Activated CD4-positive, alpha-beta T cell treated with anti-CD3 and anti-CD28 coated beads, Interleukin-2, amount 50 U/mL, for 24 hours (primary cell): ENCODE measurements at regions not wholly inside any gene's neighbourhood (a gene's known extent, or its start where the extent isn't known, plus 50 kb on each side); places are given as distances from the start of the nearest gene placed in this dataset.

ENCODE experiments used
- DNase-seq, 2 donors: peaks; one replicate each; pipeline ENCODE4 v3.0.0-alpha.2; 2020; ENCODE audit warnings: low read depth in 1 of 2, low spot score in 1 of 2

GRCh38 chr4:14812101-14812500, 190.2 kb upstream of the CPEB2 start:
- DNase-seq: no peak

DNA sequence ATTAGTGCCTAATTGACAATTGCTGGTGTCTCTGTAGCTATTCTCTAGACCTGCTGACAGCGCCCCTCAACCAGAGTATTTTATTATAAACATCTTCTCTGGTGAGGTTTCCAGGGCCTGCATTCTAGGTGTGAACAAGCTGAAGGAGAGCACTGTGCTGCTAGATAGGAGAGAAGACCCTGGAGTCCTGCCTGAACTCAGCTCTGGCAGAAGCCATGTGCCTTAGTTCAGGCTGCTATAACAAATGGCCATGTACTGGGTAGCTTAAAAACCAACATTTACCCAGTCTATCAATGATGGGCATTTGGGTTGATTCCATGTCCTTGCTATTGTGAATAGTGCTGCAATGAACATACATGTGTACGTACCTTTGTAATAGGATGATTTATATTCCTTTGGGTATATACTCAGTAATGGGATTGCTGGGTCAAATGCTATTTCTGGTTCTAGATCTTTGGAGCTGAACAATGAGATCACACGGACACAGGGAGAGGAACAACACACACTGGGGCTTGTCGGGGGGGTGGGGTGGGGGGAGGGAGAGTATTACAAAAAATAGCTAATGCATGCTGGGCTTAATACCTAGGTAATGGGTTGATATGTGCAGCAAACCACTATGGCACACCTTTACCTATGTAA, 185.5 kb upstream of the CPEB2 start:
- no peak for DNase-seq

DNA sequence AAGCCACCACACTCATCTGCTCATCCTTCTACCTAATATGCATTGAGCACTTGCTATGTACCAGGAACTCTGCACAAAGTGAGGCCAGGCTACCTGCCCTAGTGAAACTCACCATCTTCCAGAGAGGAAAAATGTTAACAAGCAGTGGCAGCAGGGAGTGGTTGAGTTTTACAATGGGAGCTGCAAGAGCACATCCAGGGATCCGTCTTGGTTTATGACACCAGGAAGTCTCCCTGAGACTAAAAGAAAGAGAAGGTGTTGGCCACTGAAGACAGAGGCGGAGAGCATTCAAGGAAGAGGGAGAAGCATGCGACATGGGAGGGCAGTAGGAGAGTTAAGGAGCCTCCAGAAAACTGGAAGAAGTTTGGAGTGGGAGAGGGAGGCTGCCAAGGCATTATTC, 178.1 kb upstream of the CPEB2 start:
- DNase-seq: no peak

- no peak for DNase-seq
Observed at GRCh38 chr4:14827111-14827510, 175.2 kb upstream of the CPEB2 start.

GRCh38 chr4:14829795-14830194, 172.5 kb upstream of the CPEB2 start:
- DNase-seq: no peak

- no peak for DNase-seq
Observed at GRCh38 chr4:14831416-14831815, 170.9 kb upstream of the CPEB2 start.

- no peak for DNase-seq
Observed at GRCh38 chr4:14833053-14833452, 169.2 kb upstream of the CPEB2 start.

DNA sequence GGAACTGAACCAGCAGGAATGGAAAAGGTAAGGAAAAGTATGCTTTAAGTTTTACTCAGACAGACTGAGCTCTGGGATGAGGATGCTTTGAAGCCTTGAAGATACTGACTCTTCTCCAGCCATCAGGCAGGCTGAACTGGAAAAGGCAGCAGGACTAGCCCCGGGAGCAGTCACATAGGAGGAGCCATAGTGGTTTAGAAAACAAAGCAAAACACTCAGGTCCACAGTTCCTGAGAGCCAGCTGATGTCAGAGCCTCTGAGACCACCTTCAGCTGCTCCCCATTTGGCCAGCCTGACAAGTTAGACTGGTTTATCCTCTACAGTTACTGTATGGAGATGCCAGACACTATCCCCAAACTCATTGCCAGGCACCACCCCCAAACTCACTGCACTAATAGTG, 167.9 kb upstream of the CPEB2 start:
- no peak for DNase-seq

DNA sequence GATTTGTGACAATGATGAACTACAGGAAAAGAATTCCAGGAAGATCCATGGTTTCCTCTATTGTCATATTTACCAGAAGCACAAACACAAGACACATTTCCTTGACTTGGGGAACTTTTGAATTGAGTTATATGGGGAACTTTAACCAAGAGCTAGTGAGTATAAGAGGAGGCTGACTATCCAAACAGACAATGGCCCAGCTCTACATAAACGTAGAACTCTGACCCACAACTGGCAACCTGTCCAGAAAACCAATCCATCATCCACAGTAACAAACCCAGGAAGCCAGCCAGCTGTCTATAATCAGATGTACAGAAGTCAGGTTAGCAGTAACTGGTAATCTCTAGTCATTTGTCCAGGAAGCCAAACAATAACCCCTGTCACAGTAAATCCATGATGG, 167.0 kb upstream of the CPEB2 start:
- DNase-seq: no peak

- no peak for DNase-seq
Observed at GRCh38 chr4:14835708-14836425, 166.4 kb upstream of the CPEB2 start.

DNA sequence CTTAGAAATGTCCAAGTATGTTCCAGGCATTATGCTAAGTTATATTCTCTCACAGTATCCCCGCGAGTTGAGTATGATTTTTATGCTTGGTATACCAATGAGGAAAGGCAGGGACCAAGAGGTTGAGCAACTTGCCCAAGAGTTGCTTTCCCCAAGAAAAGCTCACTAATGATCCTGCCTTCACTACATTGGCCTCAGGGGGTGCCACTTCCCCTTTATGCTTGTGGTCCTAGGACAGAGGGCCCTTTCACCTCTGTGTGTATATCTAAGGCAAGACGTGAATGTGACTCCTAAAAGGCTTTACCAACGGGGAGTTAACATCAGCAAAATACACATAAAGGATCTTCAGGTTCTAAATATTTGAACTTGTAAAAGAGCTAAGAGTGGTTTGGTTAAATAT, 164.4 kb upstream of the CPEB2 start:
- DNase-seq: no peak

DNA sequence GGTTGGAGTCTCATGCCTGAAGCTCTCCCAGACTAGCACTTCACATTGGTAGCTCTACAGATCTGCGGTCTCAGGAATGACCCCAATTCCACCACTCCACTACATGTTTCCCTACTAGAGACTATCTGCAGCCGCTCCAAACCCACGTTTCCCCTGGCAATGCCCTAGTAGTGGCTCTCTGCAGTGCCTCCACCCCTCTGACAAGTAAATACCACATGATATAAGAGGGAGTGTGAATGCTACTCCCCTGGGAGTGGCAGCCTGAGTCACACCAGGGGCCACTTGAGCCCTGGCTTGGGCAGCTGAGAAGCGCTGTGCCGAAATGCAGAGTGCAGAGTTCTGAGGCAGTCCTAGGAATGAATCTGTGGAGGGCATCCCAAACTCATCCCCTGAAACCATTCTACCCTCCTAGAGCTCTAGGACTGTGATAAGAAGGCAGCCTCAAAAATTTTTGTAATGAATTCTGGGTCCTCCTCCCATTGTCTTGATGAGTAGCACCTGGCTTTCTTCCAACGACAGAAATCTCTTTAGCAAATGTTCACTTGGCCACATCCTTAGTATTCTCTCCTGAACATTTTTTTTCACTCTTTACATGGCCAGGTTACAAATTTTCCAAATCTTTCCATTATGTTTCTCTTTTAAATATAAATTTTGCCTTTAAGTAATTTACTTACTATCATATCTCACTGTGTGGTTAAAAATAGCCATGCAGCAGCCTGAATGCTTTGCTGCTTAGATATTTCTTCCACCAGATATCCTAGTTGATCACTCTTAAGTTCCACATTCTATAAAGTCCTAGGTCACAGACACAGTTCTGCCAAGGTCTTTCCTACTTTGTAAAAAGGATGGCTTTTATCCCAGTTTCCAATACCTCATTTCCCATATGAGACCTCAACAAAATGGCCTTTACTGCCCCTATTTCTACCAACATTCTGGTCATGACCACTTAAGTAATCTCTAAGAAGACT, 160.2 kb upstream of the CPEB2 start:
- no peak for DNase-seq

DNA sequence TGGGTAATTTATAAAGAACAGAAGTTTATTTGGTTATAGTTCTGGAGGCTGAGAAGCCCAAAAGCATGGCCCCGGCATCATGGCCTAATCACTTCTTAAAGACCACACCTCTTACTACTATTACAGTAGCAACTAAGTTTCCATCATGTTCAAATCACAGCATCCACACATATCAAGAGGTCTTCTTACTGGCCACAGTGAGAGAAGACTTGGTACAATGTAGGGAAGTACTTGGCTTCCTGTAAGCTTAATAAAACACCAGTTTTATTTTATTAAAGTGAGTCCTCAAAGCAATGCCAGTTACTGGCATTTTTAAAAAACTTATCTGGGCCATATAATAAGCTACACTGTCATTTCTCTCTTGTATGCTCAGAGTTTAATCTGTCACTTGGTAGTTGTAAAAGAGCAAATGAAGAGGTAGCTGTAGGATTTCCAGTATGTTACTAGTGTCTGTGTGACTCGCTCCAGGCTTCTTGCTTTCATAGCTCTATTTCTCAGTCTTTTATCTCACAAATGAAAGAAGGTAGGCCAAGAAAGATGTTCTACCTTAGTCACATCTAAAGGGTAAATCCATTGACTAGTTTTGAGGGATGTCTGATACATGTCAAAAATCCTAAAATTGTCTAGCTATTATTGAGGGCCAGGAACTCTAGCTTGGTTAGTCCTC, 159.2 kb upstream of the CPEB2 start:
- DNase-seq: no peak

- no peak for DNase-seq
Observed at GRCh38 chr4:14844061-14844460, 158.2 kb upstream of the CPEB2 start.

GRCh38 chr4:14848229-14848628, 154.1 kb upstream of the CPEB2 start:
- DNase-seq: no peak

DNA sequence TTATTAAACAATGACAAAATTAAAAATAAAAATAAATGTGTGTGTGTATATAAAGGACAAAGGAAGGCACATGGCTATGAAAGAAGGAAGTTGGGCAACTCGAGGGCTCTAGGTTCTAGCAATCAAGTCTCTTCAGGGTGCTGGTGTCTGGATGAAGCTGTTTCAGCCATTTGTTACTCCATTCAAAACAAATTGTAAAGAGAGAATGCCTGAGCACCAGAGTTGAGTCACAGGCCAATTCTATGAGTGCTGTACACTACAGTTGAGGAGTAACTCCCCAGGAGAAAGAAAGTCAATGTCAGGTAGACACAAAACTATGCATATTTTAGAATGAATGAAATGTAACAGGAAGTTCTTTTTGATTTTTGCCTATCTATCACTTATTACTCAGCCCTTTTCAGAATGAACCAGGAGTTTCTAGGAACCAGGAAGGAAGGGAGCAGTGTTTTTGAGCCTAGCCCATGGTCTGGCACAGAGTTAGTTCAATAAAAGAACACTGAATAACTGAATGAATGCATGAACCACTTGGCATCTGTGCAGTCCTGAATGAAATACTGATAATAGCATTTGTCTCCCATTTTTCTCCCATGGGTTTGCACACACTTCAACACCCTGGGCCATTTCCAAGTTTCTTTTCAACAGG, 151.7 kb upstream of the CPEB2 start:
- DNase-seq: no peak

DNA sequence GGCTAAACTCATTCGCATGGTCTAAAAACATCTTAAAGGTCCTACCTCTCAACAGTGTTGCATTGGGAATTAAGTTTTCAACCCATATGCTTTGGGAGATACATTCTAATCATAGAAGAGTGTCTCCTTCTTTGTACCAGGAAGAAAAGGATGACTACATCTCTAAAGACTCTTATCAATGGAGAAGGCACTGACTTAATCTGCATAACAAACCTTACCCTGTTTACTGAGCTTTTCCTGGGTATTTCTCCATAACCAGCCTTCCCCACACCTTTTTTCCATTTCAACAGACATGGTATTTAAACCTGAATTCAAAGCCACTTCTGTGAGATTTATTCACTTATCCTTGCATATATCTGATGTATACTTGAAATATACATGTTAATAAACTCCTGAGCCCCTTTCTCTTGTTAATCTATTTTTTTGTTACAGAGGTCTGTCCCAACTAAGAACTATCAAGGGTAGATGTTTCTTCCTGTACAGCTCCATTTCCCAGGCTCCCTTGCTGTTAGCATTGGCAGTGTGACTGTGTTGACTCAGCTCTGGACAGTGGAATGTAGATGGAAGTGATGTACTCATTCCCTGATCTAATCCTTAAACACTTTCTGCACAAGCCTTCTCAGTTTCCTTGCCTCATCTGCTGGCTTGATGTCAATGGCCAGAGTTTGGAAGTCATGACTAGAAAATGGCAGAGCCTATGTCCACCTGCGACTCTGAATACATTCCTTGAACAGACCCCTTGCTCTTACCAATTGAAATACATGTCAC, 148.9 kb upstream of the CPEB2 start:
- no peak for DNase-seq

DNA sequence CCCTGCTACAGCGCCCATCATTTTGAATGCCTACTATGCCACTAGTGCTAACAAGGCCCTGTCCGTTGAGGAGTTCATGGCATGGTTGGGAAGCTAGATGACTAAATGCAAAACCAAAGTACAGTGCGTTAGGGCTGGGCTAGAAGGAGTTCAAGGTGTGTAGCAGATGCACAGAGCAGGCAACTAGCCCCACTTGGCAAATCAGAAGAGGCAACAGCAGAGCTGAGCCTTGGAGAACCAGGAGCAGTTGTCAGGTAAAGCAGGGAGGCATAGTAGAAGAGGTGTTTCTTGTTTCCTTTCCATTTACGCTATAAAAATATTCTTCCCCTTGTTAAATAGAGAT, 146.6 kb upstream of the CPEB2 start:
- DNase-seq: no peak

DNA sequence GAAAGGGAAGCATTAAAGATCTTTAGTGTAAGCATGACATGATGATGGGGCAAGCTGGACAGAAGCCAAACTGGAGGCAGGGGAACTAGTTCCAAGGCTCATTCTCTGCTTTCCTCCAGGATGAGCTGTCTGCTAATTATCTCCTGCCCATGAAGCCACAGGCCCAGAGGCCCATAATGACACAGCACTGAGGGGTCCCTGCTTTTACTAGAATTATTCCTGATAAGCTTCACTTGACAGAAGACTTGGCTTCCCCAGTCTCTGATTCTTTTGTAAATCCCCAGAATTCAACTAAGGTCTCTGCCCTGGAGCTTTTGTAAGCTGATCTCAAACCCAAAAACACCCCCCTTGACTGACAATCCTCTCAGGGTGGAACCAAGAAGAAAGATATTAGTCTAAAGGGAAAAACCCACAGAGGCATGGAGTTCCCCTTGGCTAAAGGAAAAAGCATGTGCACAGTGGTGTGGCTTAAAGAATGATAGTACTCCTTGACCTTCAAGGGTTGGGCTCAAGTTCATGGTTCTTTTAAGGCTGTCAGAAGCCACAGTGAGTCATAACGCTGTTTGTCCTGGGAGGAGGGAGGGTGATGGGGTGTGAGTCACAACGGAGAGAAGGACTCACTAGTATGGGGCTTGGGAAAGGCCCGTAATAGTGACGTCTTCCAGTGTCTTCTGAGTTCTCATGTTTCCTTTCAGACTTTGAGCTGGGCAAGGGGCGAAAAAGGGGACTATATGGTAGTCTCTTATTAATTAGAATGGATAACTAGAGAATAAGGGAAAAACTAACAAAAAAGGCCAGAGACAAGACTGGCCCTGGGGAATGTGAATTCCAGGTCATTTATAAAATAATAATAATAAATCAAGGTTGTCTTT, 146.0 kb upstream of the CPEB2 start:
- DNase-seq: peak; percentile 3 to 58

DNA sequence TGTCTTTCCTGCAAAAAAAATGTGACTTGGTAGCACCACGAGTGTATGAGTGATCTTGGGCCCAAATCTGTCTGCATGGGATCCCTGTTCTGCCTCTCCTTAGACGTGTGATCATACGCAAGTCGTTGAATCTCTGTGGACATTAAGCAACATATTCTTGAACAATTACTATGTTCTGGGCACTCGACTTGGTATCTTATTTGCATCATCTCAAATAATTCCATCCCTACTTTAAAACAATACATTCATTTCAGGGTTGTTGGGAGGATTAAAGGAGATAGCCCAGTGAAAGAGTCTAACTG, 145.4 kb upstream of the CPEB2 start:
- DNase-seq: no peak
